GM13976 (cell line): ENCODE measurements at regions not wholly inside any gene's neighbourhood (a gene's known extent, or its start where the extent isn't known, plus 50 kb on each side); places are given as distances from the start of the nearest gene placed in this dataset.

Source experiments
- DNase-seq: peaks from one replicate; pipeline ENCODE4 v3.0.0; 2012; ENCODE audit warnings: low spot score
- CTCF ChIP-seq: IDR thresholded peaks from 2 replicates; pipeline ENCODE4 v1.5.1; 2012; ENCODE audit warnings: borderline replicate concordance, mild to moderate bottlenecking; ENCODE audit not compliant: insufficient read depth; ENCODE audit errors: extremely low read depth, missing control alignments, control extremely low read depth
- in situ Hi-C: fragments of 300-500 bp; cut with MboI; formaldehyde crosslinking; loops from one replicate; pipeline ENCODE4 v1.12.0; 2022; ENCODE audit warnings: low sequenced_read_pairs, mixed read lengths, inconsistent platforms; ENCODE audit not compliant: unreplicated experiment

DNA sequence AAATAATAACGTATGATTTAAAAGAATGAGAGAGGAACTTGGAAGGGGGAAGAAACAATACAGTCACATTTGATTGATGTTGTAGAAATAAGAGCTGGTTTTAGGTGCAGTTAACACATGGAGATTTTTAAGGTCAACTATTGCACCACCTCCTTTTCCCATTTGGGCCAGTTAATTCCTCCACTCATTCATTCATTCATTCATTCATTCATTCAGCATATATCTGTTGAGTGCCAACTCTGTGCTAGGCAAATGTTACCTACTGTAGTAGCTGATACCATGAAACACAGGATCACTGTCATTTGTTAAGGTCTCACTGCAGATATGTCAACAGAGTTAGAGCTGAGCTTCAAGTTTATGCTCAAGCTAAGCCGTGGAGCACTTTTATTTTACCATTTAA, 115.7 kb upstream of the ARID2 start:
- DNase-seq = no peak
- in situ Hi-C loops = no loop called here
- TF ChIP-seq CTCF = no peak

- in situ Hi-C loops = no loop called here
- no peak for TF ChIP-seq CTCF
- DNase-seq = no peak
These were observed 114.2 kb upstream of the ARID2 start for GRCh38 chr12:45615268-45615667.

DNA sequence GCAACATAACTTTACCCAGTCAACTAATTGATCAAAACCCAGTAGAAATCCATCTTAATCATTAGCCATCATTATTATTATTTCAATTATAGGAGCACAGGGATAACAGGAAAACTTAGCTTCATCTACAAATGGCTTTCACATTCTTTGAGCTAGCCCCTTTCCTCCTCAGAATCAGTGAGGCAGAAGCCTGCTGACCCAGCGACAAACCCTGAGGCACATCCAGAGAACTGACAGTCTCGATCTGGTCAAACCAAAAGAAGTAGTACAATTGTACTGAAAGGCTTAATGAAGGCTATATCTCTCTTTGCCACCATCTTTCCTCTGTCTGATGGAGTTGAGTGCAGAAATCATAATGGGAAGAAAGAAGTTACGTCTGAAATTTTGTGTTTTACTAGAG, 109.8 kb upstream of the ARID2 start:
- DNase-seq = no peak
- TF ChIP-seq CTCF = no peak
- in situ Hi-C loops = no loop called here

GRCh38 chr12:45621703-45622102, 107.8 kb upstream of the ARID2 start:
- TF ChIP-seq CTCF = no peak
- in situ Hi-C loops = no loop called here
- no peak for DNase-seq

GRCh38 chr12:45622210-45622937, 107.1 kb upstream of the ARID2 start:
- in situ Hi-C loops = no loop called here
- no peak for DNase-seq
- no peak for TF ChIP-seq CTCF

GRCh38 chr12:45623221-45623620, 106.3 kb upstream of the ARID2 start:
- DNase-seq = no peak

More at GRCh38 chr12:45623221-45623620, 106.3 kb upstream of the ARID2 start:
- no peak for TF ChIP-seq CTCF
- in situ Hi-C loops = no loop called here
